Loucy (cell line): ENCODE measurements at regions not wholly inside any gene's neighbourhood (a gene's known extent, or its start where the extent isn't known, plus 50 kb on each side); places are given as distances from the start of the nearest gene placed in this dataset.

ENCODE experiments used
- H2AFZ ChIP-seq: fragments of 200-600 bp; sonication (generic); 2 replicates; pipeline ENCODE4 v1.6.0; 2016; ENCODE audit warnings: antibody characterized with exemption, mild to moderate bottlenecking, low read length, moderate library complexity
- H3F3A ChIP-seq: fragments of 200-600 bp; 2 replicates; pipeline ENCODE4 v1.6.0; 2016; ENCODE audit warnings: antibody characterized with exemption, low read depth, mild to moderate bottlenecking
- H3K27me3 ChIP-seq: fragments of 200-600 bp; sonication (generic); 2 replicates; pipeline ENCODE4 v1.6.1; 2014; ENCODE audit warnings: low read length, mild to moderate bottlenecking; ENCODE audit not compliant: insufficient read depth, poor library complexity, severe bottlenecking
- H3K36me3 ChIP-seq: fragments of 200-600 bp; sonication (generic); 2 replicates; pipeline ENCODE4 v1.6.1; 2016; ENCODE audit warnings: low read length; ENCODE audit not compliant: insufficient read depth
- H3K4me1 ChIP-seq: fragments of 200-600 bp; sonication (generic); 2 replicates; pipeline ENCODE4 v1.5.1; 2014; ENCODE audit warnings: low read length, mild to moderate bottlenecking; ENCODE audit not compliant: insufficient read depth, poor library complexity, severe bottlenecking
- H3K4me2 ChIP-seq: fragments of 200-600 bp; sonication (generic); 2 replicates; pipeline ENCODE4 v1.6.0; 2014; ENCODE audit warnings: antibody characterized with exemption, low read length, low read depth, mild to moderate bottlenecking; ENCODE audit not compliant: poor library complexity, severe bottlenecking
- H3K4me3 ChIP-seq: fragments of 200-600 bp; sonication (generic); 2 replicates; pipeline ENCODE4 v1.5.1; 2014; ENCODE audit warnings: low read length, mild to moderate bottlenecking, mixed read lengths; ENCODE audit not compliant: poor library complexity, severe bottlenecking
- H3K79me2 ChIP-seq: fragments of 200-600 bp; sonication (generic); 2 replicates; pipeline ENCODE4 v1.6.1; 2014; ENCODE audit warnings: low read length; ENCODE audit not compliant: insufficient read depth
- H3K9ac ChIP-seq: fragments of 200-600 bp; sonication (generic); 2 replicates; pipeline ENCODE4 v1.6.0; 2014; ENCODE audit warnings: mild to moderate bottlenecking, low read depth, low read length, moderate library complexity; ENCODE audit not compliant: poor library complexity, severe bottlenecking
- H3K9me2 ChIP-seq: fragments of 200-600 bp; sonication (generic); replicated peaks from 2 replicates; pipeline ENCODE4 v1.6.1; 2016; ENCODE audit warnings: low read depth, low read length, mixed read lengths
- H3K9me3 ChIP-seq: fragments of 200-600 bp; sonication (generic); 2 replicates; pipeline ENCODE4 v1.6.1; 2014; ENCODE audit warnings: mild to moderate bottlenecking, antibody characterized with exemption, low read length, low read depth; ENCODE audit not compliant: insufficient read depth
- H4K20me1 ChIP-seq: fragments of 200-600 bp; sonication (generic); 2 replicates; pipeline ENCODE4 v1.6.0; 2014; ENCODE audit warnings: antibody characterized with exemption, low read length, mild to moderate bottlenecking; ENCODE audit not compliant: insufficient read depth, poor library complexity, severe bottlenecking
- EZH2phosphoT487 ChIP-seq: fragments of 200-600 bp; IDR thresholded peaks from 2 replicates; pipeline ENCODE4 v1.6.1; 2018; ENCODE audit warnings: antibody characterized with exemption, mild to moderate bottlenecking, moderate library complexity, borderline replicate concordance
- TF ChIP-seq, protein P1 (sequence below): fragments of 200-600 bp; sonication (generic); conservative IDR thresholded peaks from 2 replicates; pipeline ENCODE4 v1.5.1; 2014; ENCODE audit warnings: mild to moderate bottlenecking, antibody characterized with exemption, low read length

GRCh38 chr5:13029211-13029610 lies 915.3 kb downstream of the DNAH5 start:
- no peaks in the 10 kb centered on the region; the same call in 1 of the 2 replicates for H3K9me3 ChIP-seq
- H3F3A ChIP-seq, result no peaks in the 10 kb centered on the region
- no peak overlapping the region for H3K9ac ChIP-seq
- H3K4me1 ChIP-seq, result no peaks in the 10 kb centered on the region
- no peak overlapping the region for H3K4me2 ChIP-seq
- H2AFZ ChIP-seq, result no peak overlapping the region
- H3K27me3 ChIP-seq, result no peaks in the 10 kb centered on the region
- no peak for TF ChIP-seq EZH2phosphoT487
- TF ChIP-seq, protein P1, sequence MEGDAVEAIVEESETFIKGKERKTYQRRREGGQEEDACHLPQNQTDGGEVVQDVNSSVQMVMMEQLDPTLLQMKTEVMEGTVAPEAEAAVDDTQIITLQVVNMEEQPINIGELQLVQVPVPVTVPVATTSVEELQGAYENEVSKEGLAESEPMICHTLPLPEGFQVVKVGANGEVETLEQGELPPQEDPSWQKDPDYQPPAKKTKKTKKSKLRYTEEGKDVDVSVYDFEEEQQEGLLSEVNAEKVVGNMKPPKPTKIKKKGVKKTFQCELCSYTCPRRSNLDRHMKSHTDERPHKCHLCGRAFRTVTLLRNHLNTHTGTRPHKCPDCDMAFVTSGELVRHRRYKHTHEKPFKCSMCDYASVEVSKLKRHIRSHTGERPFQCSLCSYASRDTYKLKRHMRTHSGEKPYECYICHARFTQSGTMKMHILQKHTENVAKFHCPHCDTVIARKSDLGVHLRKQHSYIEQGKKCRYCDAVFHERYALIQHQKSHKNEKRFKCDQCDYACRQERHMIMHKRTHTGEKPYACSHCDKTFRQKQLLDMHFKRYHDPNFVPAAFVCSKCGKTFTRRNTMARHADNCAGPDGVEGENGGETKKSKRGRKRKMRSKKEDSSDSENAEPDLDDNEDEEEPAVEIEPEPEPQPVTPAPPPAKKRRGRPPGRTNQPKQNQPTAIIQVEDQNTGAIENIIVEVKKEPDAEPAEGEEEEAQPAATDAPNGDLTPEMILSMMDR, result no peak
- no peak overlapping the region for H3K4me3 ChIP-seq
- H3K79me2 ChIP-seq, result no peaks in the 10 kb centered on the region
- H3K9me2 ChIP-seq, result no peaks in the 10 kb centered on the region
- no peaks in the 10 kb centered on the region for H4K20me1 ChIP-seq
- H3K36me3 ChIP-seq, result no peaks in the 10 kb centered on the region

DNA sequence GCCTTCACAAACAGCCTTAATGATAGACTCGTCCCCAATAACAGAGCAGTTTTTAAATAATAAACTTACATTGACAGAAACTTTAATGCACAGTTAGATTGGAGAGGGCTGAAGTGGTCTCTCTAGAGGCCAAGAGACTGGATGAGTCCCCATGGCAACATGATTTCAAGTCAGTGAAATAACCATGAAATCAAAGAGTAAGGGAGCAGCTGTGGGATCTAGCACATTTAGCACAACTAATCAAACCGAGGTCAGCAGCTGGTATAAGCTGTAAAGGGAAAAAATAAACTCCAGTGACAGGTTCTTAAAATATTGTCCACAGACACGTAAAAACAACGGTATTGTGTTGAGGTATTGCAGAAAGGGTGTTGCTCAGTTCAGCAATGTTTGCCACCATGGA lies 916.6 kb downstream of the DNAH5 start:
- Histone ChIP-seq H3K36me3 (no peaks in the 10 kb centered on the region), H4K20me1 (no peaks in the 10 kb centered on the region), H3K4me3 (no peak overlapping the region), H3F3A (no peaks in the 10 kb centered on the region), H3K9me3 (no peaks in the 10 kb centered on the region; the same call in 1 of the 2 replicates), H3K9me2 (no peaks in the 10 kb centered on the region), H3K4me2 (no peak overlapping the region), H3K79me2 (no peaks in the 10 kb centered on the region), H3K27me3 (no peaks in the 10 kb centered on the region), H3K4me1 (no peaks in the 10 kb centered on the region), H2AFZ (no peak overlapping the region), H3K9ac (no peak overlapping the region)
- no peak for TF ChIP-seq EZH2phosphoT487
- TF ChIP-seq, protein P1, result no peak

- Histone ChIP-seq H3K27me3 (no peaks in the 10 kb centered on the region), H3K9ac (no peak overlapping the region), H3F3A (no peaks in the 10 kb centered on the region), H3K4me2 (no peak overlapping the region), H3K4me3 (no peak overlapping the region), H3K36me3 (no peaks in the 10 kb centered on the region), H3K9me3 (no peaks in the 10 kb centered on the region), H4K20me1 (no peaks in the 10 kb centered on the region), H3K79me2 (no peaks in the 10 kb centered on the region), H2AFZ (no peak overlapping the region), H3K9me2 (no peaks in the 10 kb centered on the region), H3K4me1 (no peaks in the 10 kb centered on the region)
- TF ChIP-seq, protein P1, result no peak
- TF ChIP-seq EZH2phosphoT487, result no peak
These were observed 924.8 kb downstream of the DNAH5 start for GRCh38 chr5:13019729-13020128.
